Suprapubic skin (tissue), 4 donors: ENCODE measurements at regions not wholly inside any gene's neighbourhood (a gene's known extent, or its start where the extent isn't known, plus 50 kb on each side); places are given as distances from the start of the nearest gene placed in this dataset.

ENCODE experiments used
- DNase-seq, 2 donors: peaks; one replicate each; pipeline ENCODE4 v3.0.0-alpha.2; 2019; ENCODE audit warnings: low spot score in 2 of 2
- H3K27ac ChIP-seq: fragments of 200-600 bp; sonication (generic); one replicate; pipeline ENCODE4 v1.5.1; 2019
- H3K27me3 ChIP-seq: fragments of 200-600 bp; sonication (generic); one replicate; pipeline ENCODE4 v1.5.1; 2019
- H3K36me3 ChIP-seq: fragments of 200-600 bp; sonication (generic); one replicate; pipeline ENCODE4 v1.5.1; 2019
- H3K4me1 ChIP-seq: fragments of 200-600 bp; sonication (generic); one replicate; pipeline ENCODE4 v1.5.1; 2019
- H3K4me3 ChIP-seq: fragments of 200-600 bp; sonication (generic); one replicate; pipeline ENCODE4 v1.5.1; 2019; ENCODE audit warnings: mild to moderate bottlenecking
- H3K9me3 ChIP-seq: fragments of 200-600 bp; sonication (generic); one replicate; pipeline ENCODE4 v1.5.1; 2019
- CTCF ChIP-seq, 2 donors: fragments of 200-600 bp in 1 of 2; fragments of 450-650 bp in 1 of 2; sonication (generic) in 1 of 2; IDR thresholded peaks; one replicate each; pipeline ENCODE4 v1.5.1; 2016 to 2019; ENCODE audit warnings: antibody characterized with exemption in 2 of 2, mild to moderate bottlenecking in 1 of 2, moderate library complexity in 1 of 2
- EP300 ChIP-seq: sonication (generic); formaldehyde crosslinking; IDR thresholded peaks from one replicate; pipeline ENCODE4 v1.6.1; 2017; ENCODE audit warnings: antibody characterized with exemption
- POLR2A ChIP-seq, 2 donors: fragments of 450-650 bp; IDR thresholded peaks; one replicate each; pipeline ENCODE4 v1.6.1; 2017; ENCODE audit warnings: antibody characterized with exemption in 2 of 2, mild to moderate bottlenecking in 2 of 2, moderate library complexity in 2 of 2
- POLR2AphosphoS5 ChIP-seq, 3 donors: sonication (generic); formaldehyde crosslinking; IDR thresholded peaks; one replicate each; pipeline ENCODE4 v1.6.1; 2017; ENCODE audit warnings: antibody characterized with exemption in 3 of 3
- WGBS: methylation state at CpG from one replicate; pipeline ENCODE4 v1.1.5; 2018; 5-methylcytosine and 5-hydroxymethylcytosine counted together

GRCh38 chr11:26090651-26091050 is 241.3 kb upstream of the ANO3 start:
- Histone ChIP-seq H3K27me3 (no peaks in the 10 kb centered on the region), H3K4me3 (no peak overlapping the region), H3K27ac (no peak overlapping the region), H3K4me1 (no peaks in the 10 kb centered on the region), H3K36me3 (no peaks in the 10 kb centered on the region), H3K9me3 (no peaks in the 10 kb centered on the region)
- TF ChIP-seq POLR2A (IDR thresholded peaks at IDR 0.05) (no peak), POLR2AphosphoS5 (IDR thresholded peaks at IDR 0.05) (no peak), CTCF (IDR thresholded peaks at IDR 0.05) (no peak)
- 90% methylated on average over 3 of the region's 3 CpGs for WGBS
- DNase-seq: no peak

- no peak overlapping the region for H3K27ac ChIP-seq
- no peaks in the 10 kb centered on the region for H3K4me1 ChIP-seq
- H3K27me3 ChIP-seq: no peaks in the 10 kb centered on the region
- no peak for DNase-seq
- no peaks in the 10 kb centered on the region for H3K36me3 ChIP-seq
- WGBS: 95% methylated on average over 2 of the region's 2 CpGs
- no peaks in the 10 kb centered on the region for H3K9me3 ChIP-seq
- no peak overlapping the region for H3K4me3 ChIP-seq
- TF ChIP-seq POLR2AphosphoS5 (IDR thresholded peaks at IDR 0.05) (no peak), POLR2A (IDR thresholded peaks at IDR 0.05) (no peak), CTCF (IDR thresholded peaks at IDR 0.05) (no peak), EP300 (no peak)
Measured at GRCh38 chr11:26093206-26093605, 238.7 kb upstream of the ANO3 start.

GRCh38 chr11:26095340-26095739 is 236.6 kb upstream of the ANO3 start:
- Histone ChIP-seq H3K36me3 (no peaks in the 10 kb centered on the region), H3K4me3 (no peak overlapping the region), H3K9me3 (no peaks in the 10 kb centered on the region), H3K27ac (no peak overlapping the region), H3K4me1 (no peaks in the 10 kb centered on the region), H3K27me3 (no peaks in the 10 kb centered on the region)
- DNase-seq: no peak
- TF ChIP-seq POLR2A (IDR thresholded peaks at IDR 0.05) (no peak), POLR2AphosphoS5 (IDR thresholded peaks at IDR 0.05) (no peak), EP300 (no peak), CTCF (IDR thresholded peaks at IDR 0.05) (no peak)
- WGBS: 73% methylated on average over 5 of the region's 5 CpGs

- H3K4me3 ChIP-seq: no peak overlapping the region
- 60% methylated on average over 6 of the region's 6 CpGs for WGBS
Measured at GRCh38 chr11:26096451-26096850, 235.5 kb upstream of the ANO3 start.

GRCh38 chr11:26102325-26102724 is 229.6 kb upstream of the ANO3 start:
- DNase-seq: no peak
- H3K9me3 ChIP-seq: no peaks in the 10 kb centered on the region
- H3K27ac ChIP-seq: no peak overlapping the region
- TF ChIP-seq EP300 (no peak), POLR2A (IDR thresholded peaks at IDR 0.05) (no peak), CTCF (IDR thresholded peaks at IDR 0.05) (no peak), POLR2AphosphoS5 (IDR thresholded peaks at IDR 0.05) (no peak)
- no peak overlapping the region for H3K4me3 ChIP-seq
- H3K27me3 ChIP-seq: no peaks in the 10 kb centered on the region
- WGBS: 82% methylated on average over 5 of the region's 5 CpGs
- H3K4me1 ChIP-seq: no peaks in the 10 kb centered on the region
- H3K36me3 ChIP-seq: no peaks in the 10 kb centered on the region

More at GRCh38 chr11:26096451-26096850, 235.5 kb upstream of the ANO3 start:
- H3K27ac ChIP-seq: no peak overlapping the region
- H3K4me1 ChIP-seq: no peaks in the 10 kb centered on the region
- no peaks in the 10 kb centered on the region for H3K36me3 ChIP-seq
- no peaks in the 10 kb centered on the region for H3K9me3 ChIP-seq
- no peak for DNase-seq
- TF ChIP-seq CTCF (IDR thresholded peaks at IDR 0.05): no peak
- TF ChIP-seq EP300: no peak
- TF ChIP-seq POLR2AphosphoS5 (IDR thresholded peaks at IDR 0.05): no peak
- H3K27me3 ChIP-seq: no peaks in the 10 kb centered on the region
